Activated CD4-positive, alpha-beta memory T cell treated with anti-CD3 and anti-CD28 coated beads, Interleukin-2, amount 10 ng/mL, durations not matched to agents 7 days and 5 days (primary cell): ENCODE measurements at regions not wholly inside any gene's neighbourhood (a gene's known extent, or its start where the extent isn't known, plus 50 kb on each side); places are given as distances from the start of the nearest gene placed in this dataset.

Source experiments
- CTCF ChIA-PET: fragments of 350-600 bp; sonication (Branson Sonifier 250); formaldehyde crosslinking; loops from one replicate; lab custom pipeline; 2021; ENCODE audit warnings: antibody characterized with exemption, inconsistent platforms; lab: Charles Lee
- POLR2A ChIA-PET: fragments of 350-600 bp; sonication (Branson Sonifier 250); formaldehyde crosslinking; loops from one replicate; lab custom pipeline; 2021; ENCODE audit warnings: antibody characterized with exemption; lab: Charles Lee
- DNase-seq: peaks from one replicate; pipeline ENCODE4 v3.0.0-alpha.2; 2020
- H3K27ac Mint-ChIP-seq: one replicate; pipeline ENCODE4 v1.8.0; 2021; ENCODE audit warnings: mild to moderate bottlenecking, mixed read lengths
- H3K27me3 Mint-ChIP-seq: one replicate; pipeline ENCODE4 v1.8.0; 2021; ENCODE audit warnings: mixed read lengths
- H3K36me3 Mint-ChIP-seq: one replicate; pipeline ENCODE4 v1.8.0; 2021; ENCODE audit warnings: low read depth, mixed read lengths
- H3K4me1 Mint-ChIP-seq: one replicate; pipeline ENCODE4 v1.8.0; 2021; ENCODE audit warnings: mixed read lengths
- H3K4me3 Mint-ChIP-seq: one replicate; pipeline ENCODE4 v1.8.0; 2021; ENCODE audit warnings: mild to moderate bottlenecking, mixed read lengths
- H3K9me3 Mint-ChIP-seq: one replicate; pipeline ENCODE4 v1.8.0; 2021; ENCODE audit warnings: mixed read lengths

GRCh38 chr9:17906841-17907778, 328.2 kb downstream of the SH3GL2 start:
- H3K27me3 Mint-ChIP-seq, result peaks cover 10% of the 10 kb centered on the region
- H3K4me1 Mint-ChIP-seq, result no peaks in the 10 kb centered on the region
- peaks cover 2% of the 10 kb centered on the region for H3K9me3 Mint-ChIP-seq
- DNase-seq, result no peak
- H3K36me3 Mint-ChIP-seq, result no peaks in the 10 kb centered on the region
- H3K27ac Mint-ChIP-seq, result no peak overlapping the region
- CTCF ChIA-PET, result no interaction called here
- no peak overlapping the region for H3K4me3 Mint-ChIP-seq
- POLR2A ChIA-PET, result no interaction called here

- H3K36me3 Mint-ChIP-seq, result no peaks in the 10 kb centered on the region
- H3K4me1 Mint-ChIP-seq, result no peaks in the 10 kb centered on the region
- H3K9me3 Mint-ChIP-seq, result peaks cover 2% of the 10 kb centered on the region
- no peak overlapping the region for H3K4me3 Mint-ChIP-seq
- H3K27me3 Mint-ChIP-seq, result peaks cover 10% of the 10 kb centered on the region
- ChIA-PET POLR2A (no interaction called here), CTCF (no interaction called here)
- H3K27ac Mint-ChIP-seq, result no peak overlapping the region
- no peak for DNase-seq
Measured at GRCh38 chr9:17907779-17908508, 329.1 kb downstream of the SH3GL2 start.

- no peak for DNase-seq
- Mint-ChIP-seq H3K4me3 (no peak overlapping the region), H3K9me3 (peaks cover 6% of the 10 kb centered on the region), H3K27ac (no peak overlapping the region), H3K36me3 (no peaks in the 10 kb centered on the region), H3K4me1 (no peaks in the 10 kb centered on the region), H3K27me3 (no peaks in the 10 kb centered on the region)
- ChIA-PET CTCF (no interaction called here), POLR2A (no interaction called here)
Measured at GRCh38 chr9:17926246-17926645, 347.4 kb downstream of the SH3GL2 start.

GRCh38 chr9:17927616-17928015, 348.8 kb downstream of the SH3GL2 start:
- no peaks in the 10 kb centered on the region for H3K36me3 Mint-ChIP-seq
- H3K9me3 Mint-ChIP-seq, result peaks cover 6% of the 10 kb centered on the region
- no peaks in the 10 kb centered on the region for H3K4me1 Mint-ChIP-seq
- no peak for DNase-seq
- POLR2A ChIA-PET, result no interaction called here
- CTCF ChIA-PET, result interaction anchor here (0.7 kb wide), 1 partner anchor 153 kb away, joined by 3 read pairs; no protein-coding TSS in a partner anchor
- no peak overlapping the region for H3K4me3 Mint-ChIP-seq
- H3K27ac Mint-ChIP-seq, result no peak overlapping the region
- no peaks in the 10 kb centered on the region for H3K27me3 Mint-ChIP-seq

GRCh38 chr9:17928228-17928627, 349.4 kb downstream of the SH3GL2 start:
- Mint-ChIP-seq H3K4me1 (no peaks in the 10 kb centered on the region), H3K9me3 (peaks cover 6% of the 10 kb centered on the region), H3K36me3 (no peaks in the 10 kb centered on the region), H3K27me3 (no peaks in the 10 kb centered on the region), H3K27ac (no peak overlapping the region), H3K4me3 (no peak overlapping the region)
- ChIA-PET CTCF (no interaction called here), POLR2A (no interaction called here)
- no peak for DNase-seq

- DNase-seq, result no peak
- no peak overlapping the region for H3K4me3 Mint-ChIP-seq
- no peaks in the 10 kb centered on the region for H3K27me3 Mint-ChIP-seq
- no peaks in the 10 kb centered on the region for H3K36me3 Mint-ChIP-seq
- H3K4me1 Mint-ChIP-seq, result no peaks in the 10 kb centered on the region
- peaks cover 6% of the 10 kb centered on the region for H3K9me3 Mint-ChIP-seq
- no peak overlapping the region for H3K27ac Mint-ChIP-seq
- POLR2A ChIA-PET, result no interaction called here
- CTCF ChIA-PET, result no interaction called here
Measured at GRCh38 chr9:17928768-17929167, 349.9 kb downstream of the SH3GL2 start.

GRCh38 chr9:17929506-17929905, 350.6 kb downstream of the SH3GL2 start:
- ChIA-PET CTCF (no interaction called here), POLR2A (no interaction called here)
- no peak for DNase-seq
- Mint-ChIP-seq H3K27ac (no peak overlapping the region), H3K4me1 (no peaks in the 10 kb centered on the region), H3K36me3 (no peaks in the 10 kb centered on the region), H3K27me3 (no peaks in the 10 kb centered on the region), H3K9me3 (peaks cover 6% of the 10 kb centered on the region), H3K4me3 (no peak overlapping the region)

- no peak for DNase-seq
- CTCF ChIA-PET, result no interaction called here
- Mint-ChIP-seq H3K9me3 (peaks cover 6% of the 10 kb centered on the region), H3K27ac (no peak overlapping the region), H3K27me3 (no peaks in the 10 kb centered on the region), H3K36me3 (no peaks in the 10 kb centered on the region), H3K4me3 (no peak overlapping the region), H3K4me1 (no peaks in the 10 kb centered on the region)
- POLR2A ChIA-PET, result no interaction called here
Measured at GRCh38 chr9:17930071-17930470, 351.2 kb downstream of the SH3GL2 start.

- no peaks in the 10 kb centered on the region for H3K4me1 Mint-ChIP-seq
- no peak overlapping the region for H3K4me3 Mint-ChIP-seq
- no peak overlapping the region for H3K27ac Mint-ChIP-seq
- H3K27me3 Mint-ChIP-seq, result no peaks in the 10 kb centered on the region
- H3K9me3 Mint-ChIP-seq, result peaks cover 3% of the 10 kb centered on the region
- CTCF ChIA-PET, result no interaction called here
- DNase-seq, result no peak
- POLR2A ChIA-PET, result no interaction called here
- H3K36me3 Mint-ChIP-seq, result no peaks in the 10 kb centered on the region
Measured at GRCh38 chr9:17936365-17936764, 357.5 kb downstream of the SH3GL2 start.

GRCh38 chr9:17938035-17938655, 359.3 kb downstream of the SH3GL2 start:
- DNase-seq, result no peak
- no peaks in the 10 kb centered on the region for H3K4me1 Mint-ChIP-seq
- H3K27ac Mint-ChIP-seq, result no peak overlapping the region
- no peaks in the 10 kb centered on the region for H3K36me3 Mint-ChIP-seq
- POLR2A ChIA-PET, result interaction anchor here (0.9 kb wide), 1 partner anchor 9 kb away, joined by 3 read pairs; no protein-coding TSS in a partner anchor
- H3K9me3 Mint-ChIP-seq, result peaks cover 5% of the 10 kb centered on the region
- H3K27me3 Mint-ChIP-seq, result no peaks in the 10 kb centered on the region
- no peak overlapping the region for H3K4me3 Mint-ChIP-seq
- CTCF ChIA-PET, result no interaction called here

- CTCF ChIA-PET, result no interaction called here
- Mint-ChIP-seq H3K4me1 (no peaks in the 10 kb centered on the region), H3K27ac (no peak overlapping the region)
Measured at GRCh38 chr9:17942498-17942897, 363.6 kb downstream of the SH3GL2 start.

GRCh38 chr9:17955409-17955808, 376.5 kb downstream of the SH3GL2 start:
- H3K4me1 Mint-ChIP-seq, result no peaks in the 10 kb centered on the region
- H3K4me3 Mint-ChIP-seq, result no peak overlapping the region
- no peaks in the 10 kb centered on the region for H3K27me3 Mint-ChIP-seq
- H3K9me3 Mint-ChIP-seq, result no peaks in the 10 kb centered on the region
- no peaks in the 10 kb centered on the region for H3K36me3 Mint-ChIP-seq
- no peak overlapping the region for H3K27ac Mint-ChIP-seq
- POLR2A ChIA-PET, result no interaction called here
- DNase-seq, result no peak
- CTCF ChIA-PET, result no interaction called here

More at GRCh38 chr9:17942498-17942897, 363.6 kb downstream of the SH3GL2 start:
- Mint-ChIP-seq H3K27me3 (no peaks in the 10 kb centered on the region), H3K4me3 (no peak overlapping the region), H3K9me3 (peaks cover 10% of the 10 kb centered on the region), H3K36me3 (no peaks in the 10 kb centered on the region)
- no peak for DNase-seq
- POLR2A ChIA-PET, result no interaction called here

- Mint-ChIP-seq H3K4me3 (no peak overlapping the region), H3K27ac (no peak overlapping the region), H3K4me1 (no peaks in the 10 kb centered on the region), H3K36me3 (no peaks in the 10 kb centered on the region), H3K9me3 (no peaks in the 10 kb centered on the region), H3K27me3 (no peaks in the 10 kb centered on the region)
- DNase-seq, result no peak
- POLR2A ChIA-PET, result no interaction called here
- CTCF ChIA-PET, result no interaction called here
Measured at GRCh38 chr9:17958363-17958762, 379.5 kb downstream of the SH3GL2 start.
